ENCODE measurements at regions not wholly inside any gene's neighbourhood (a gene's known extent, or its start where the extent isn't known, plus 50 kb on each side); places are given as distances from the start of the nearest gene placed in this dataset.
A peak's percentile ranks its signal among the peaks of the same experiment; 100 is the strongest.

- ATAC-seq (ENCODE audit: low read depth in 2 of 2), result no peak
- no peak for DNase-seq
- Mint-ChIP-seq H3K4me3 (no peak overlapping the region), H3K27ac (no peak overlapping the region), H3K4me1 (no peaks in the 10 kb centered on the region), H3K9me3 (peaks cover 0 to 3% (median 0%) of the 10 kb centered on the region in 7 donors), H3K27me3 (no peaks in the 10 kb centered on the region), H3K36me3 (no peaks in the 10 kb centered on the region)
These were observed 1606.3 kb downstream of the SUCLG1 start for GRCh38 chr2:82852787-82853186.

DNA sequence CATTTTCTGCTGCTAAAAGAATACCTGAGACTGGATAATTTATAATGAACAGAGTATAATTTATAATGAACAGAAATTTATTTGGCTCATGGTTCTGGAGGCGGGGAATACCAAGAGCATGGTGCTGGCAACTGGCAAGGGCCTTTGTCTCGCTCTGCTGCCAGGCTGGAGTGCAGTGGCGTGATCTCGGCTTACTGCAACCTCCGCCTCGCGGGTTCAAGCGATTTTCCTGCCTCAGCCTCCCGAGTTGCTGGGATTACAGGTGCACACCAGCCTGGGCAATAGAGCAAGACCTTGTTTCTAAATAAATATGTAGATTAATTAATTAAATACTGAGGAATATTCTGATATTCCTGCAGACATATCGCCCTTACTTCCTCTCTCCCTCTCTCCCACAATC, 1610.8 kb downstream of the SUCLG1 start:
- no peaks in the 10 kb centered on the region for H3K36me3 Mint-ChIP-seq
- no peak overlapping the region for H3K27ac Mint-ChIP-seq
- H3K4me3 Mint-ChIP-seq, result no peak overlapping the region
- DNase-seq, result no peak
- no peaks in the 10 kb centered on the region for H3K27me3 Mint-ChIP-seq
- ATAC-seq (ENCODE audit: low read depth in 2 of 2), result no peak
- H3K9me3 Mint-ChIP-seq, result peaks cover 0 to 6% (median 1%) of the 10 kb centered on the region in 7 donors
- no peaks in the 10 kb centered on the region for H3K4me1 Mint-ChIP-seq

DNA sequence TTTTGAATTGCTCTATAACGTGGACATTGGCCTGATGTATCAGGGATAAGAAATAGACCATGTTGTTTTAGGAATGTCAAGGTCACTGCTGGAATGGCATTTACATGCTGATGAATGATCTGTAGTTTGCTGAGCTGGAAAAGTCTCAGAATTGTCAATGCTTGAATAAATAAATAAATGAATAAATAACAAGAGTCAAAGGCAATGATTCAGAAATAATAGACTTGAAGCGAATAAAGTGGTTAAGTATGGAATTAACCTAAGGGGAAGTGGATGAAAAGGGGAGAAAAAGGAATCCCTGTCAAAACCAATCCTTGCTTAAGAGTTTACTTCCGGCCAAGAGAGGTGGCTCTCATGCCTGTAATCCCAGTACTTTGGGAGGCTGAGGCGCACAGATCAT, 1620.0 kb downstream of the SUCLG1 start:
- peaks cover 0 to 6% (median 0%) of the 10 kb centered on the region in 7 donors for H3K9me3 Mint-ChIP-seq

GRCh38 chr2:82837588-82838304, 1621.3 kb downstream of the SUCLG1 start:
- Mint-ChIP-seq H3K9me3 (peaks cover 0 to 8% (median 3%) of the 10 kb centered on the region in 7 donors), H3K4me1 (no peaks in the 10 kb centered on the region), H3K36me3 (no peaks in the 10 kb centered on the region), H3K27ac (peak overlapping the region in 1 of 6 donors; percentile 77), H3K27me3 (no peaks in the 10 kb centered on the region), H3K4me3 (no peak overlapping the region)
- ATAC-seq (ENCODE audit: low read depth in 2 of 2), result no peak
- no peak for DNase-seq

More for the DNA sequence above, 1620.0 kb downstream of the SUCLG1 start:
- no peak overlapping the region for H3K27ac Mint-ChIP-seq
- ATAC-seq (ENCODE audit: low read depth in 2 of 2), result no peak
- no peaks in the 10 kb centered on the region for H3K27me3 Mint-ChIP-seq
- DNase-seq, result no peak
- no peaks in the 10 kb centered on the region for H3K4me1 Mint-ChIP-seq
- no peak overlapping the region for H3K4me3 Mint-ChIP-seq
- no peaks in the 10 kb centered on the region for H3K36me3 Mint-ChIP-seq

- Mint-ChIP-seq H3K9me3 (peaks cover 0 to 5% (median 3%) of the 10 kb centered on the region in 7 donors), H3K27me3 (no peaks in the 10 kb centered on the region), H3K27ac (no peak overlapping the region), H3K4me1 (no peaks in the 10 kb centered on the region), H3K36me3 (no peaks in the 10 kb centered on the region), H3K4me3 (no peak overlapping the region)
- DNase-seq, result no peak
- ATAC-seq (ENCODE audit: low read depth in 2 of 2), result no peak
These were observed 1624.2 kb downstream of the SUCLG1 start for GRCh38 chr2:82834893-82835292.

DNA sequence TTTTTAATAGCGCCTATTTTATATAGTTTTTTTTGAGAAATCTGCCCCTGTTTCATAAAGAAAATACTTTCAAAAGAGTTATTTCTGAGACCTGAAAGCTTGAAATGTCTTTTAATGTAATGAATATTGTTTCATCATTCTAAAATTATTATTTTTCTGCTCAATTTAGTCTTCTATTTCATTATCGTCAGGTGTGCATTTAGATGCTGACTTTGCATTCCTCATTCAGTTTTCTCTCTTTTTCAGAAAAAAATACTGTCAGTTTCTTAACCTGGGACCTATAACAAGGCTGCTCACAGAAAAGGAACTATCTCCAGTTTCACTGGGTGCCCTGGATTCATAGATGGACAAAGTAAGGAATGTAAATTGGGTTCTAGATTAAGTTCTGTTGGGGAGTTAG, 1631.7 kb downstream of the SUCLG1 start:
- Mint-ChIP-seq H3K4me3 (no peak overlapping the region), H3K27me3 (no peaks in the 10 kb centered on the region), H3K9me3 (peaks cover 0 to 11% (median 3%) of the 10 kb centered on the region in 7 donors), H3K27ac (no peak overlapping the region), H3K4me1 (no peaks in the 10 kb centered on the region), H3K36me3 (no peaks in the 10 kb centered on the region)
- no peak for ATAC-seq (ENCODE audit: low read depth in 2 of 2)
- no peak for DNase-seq

GRCh38 chr2:82826437-82826836, 1632.6 kb downstream of the SUCLG1 start:
- H3K36me3 Mint-ChIP-seq, result no peaks in the 10 kb centered on the region
- no peak overlapping the region for H3K4me3 Mint-ChIP-seq

GRCh38 chr2:82825410-82826090, 1633.5 kb downstream of the SUCLG1 start:
- peaks cover 0 to 11% (median 3%) of the 10 kb centered on the region in 7 donors for H3K9me3 Mint-ChIP-seq
- no peaks in the 10 kb centered on the region for H3K36me3 Mint-ChIP-seq
- ATAC-seq (ENCODE audit: low read depth in 2 of 2) (no peak), DNase-seq (no peak)
- H3K27me3 Mint-ChIP-seq, result no peaks in the 10 kb centered on the region
- H3K4me3 Mint-ChIP-seq, result no peak overlapping the region
- H3K27ac Mint-ChIP-seq, result no peak overlapping the region
- H3K4me1 Mint-ChIP-seq, result no peaks in the 10 kb centered on the region

More at GRCh38 chr2:82826437-82826836, 1632.6 kb downstream of the SUCLG1 start:
- Mint-ChIP-seq H3K9me3 (peaks cover 0 to 11% (median 3%) of the 10 kb centered on the region in 7 donors), H3K27me3 (no peaks in the 10 kb centered on the region), H3K4me1 (no peaks in the 10 kb centered on the region), H3K27ac (no peak overlapping the region)
- DNase-seq (no peak), ATAC-seq (ENCODE audit: low read depth in 2 of 2) (no peak)

- H3K27me3 Mint-ChIP-seq, result no peaks in the 10 kb centered on the region
- H3K4me3 Mint-ChIP-seq, result no peak overlapping the region
- no peak for ATAC-seq (ENCODE audit: low read depth in 2 of 2)
- DNase-seq, result no peak
- no peaks in the 10 kb centered on the region for H3K4me1 Mint-ChIP-seq
- H3K36me3 Mint-ChIP-seq, result no peaks in the 10 kb centered on the region
- peaks cover 0 to 11% (median 3%) of the 10 kb centered on the region in 7 donors for H3K9me3 Mint-ChIP-seq
- H3K27ac Mint-ChIP-seq, result no peak overlapping the region
These were observed 1635.2 kb downstream of the SUCLG1 start for GRCh38 chr2:82823892-82824291.

GRCh38 chr2:82819951-82820350, 1639.1 kb downstream of the SUCLG1 start:
- ATAC-seq (ENCODE audit: low read depth in 2 of 2) (no peak), DNase-seq (no peak)
- no peaks in the 10 kb centered on the region for H3K4me1 Mint-ChIP-seq
- peaks cover 0 to 4% (median 0%) of the 10 kb centered on the region in 7 donors for H3K9me3 Mint-ChIP-seq
- H3K4me3 Mint-ChIP-seq, result no peak overlapping the region
- H3K27ac Mint-ChIP-seq, result no peak overlapping the region
- no peaks in the 10 kb centered on the region for H3K36me3 Mint-ChIP-seq
- H3K27me3 Mint-ChIP-seq, result no peaks in the 10 kb centered on the region

DNA sequence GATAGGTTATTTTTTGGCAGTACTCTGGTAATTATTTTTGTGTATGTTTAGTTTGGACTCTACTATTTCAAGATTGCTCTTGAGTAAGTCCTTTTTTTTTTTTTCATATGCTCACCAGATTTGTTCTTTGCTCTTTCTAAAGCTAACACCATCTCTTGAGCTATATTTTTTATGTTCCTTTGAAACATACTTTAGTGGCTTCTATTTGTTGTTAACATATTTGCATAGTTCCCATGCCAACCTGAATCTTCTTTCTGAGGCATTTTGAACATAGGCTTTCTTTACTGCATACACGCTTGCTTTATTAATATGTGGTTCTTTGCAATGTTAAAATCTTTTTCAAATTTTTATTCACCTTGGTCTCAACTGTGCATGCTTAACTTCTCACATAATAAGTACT, 1644.9 kb downstream of the SUCLG1 start:
- no peaks in the 10 kb centered on the region for H3K36me3 Mint-ChIP-seq
- H3K4me1 Mint-ChIP-seq, result no peaks in the 10 kb centered on the region
- peaks cover 0 to 2% (median 0%) of the 10 kb centered on the region in 7 donors for H3K9me3 Mint-ChIP-seq
- DNase-seq (no peak), ATAC-seq (ENCODE audit: low read depth in 2 of 2) (no peak)
- H3K27me3 Mint-ChIP-seq, result no peaks in the 10 kb centered on the region
- H3K27ac Mint-ChIP-seq, result no peak overlapping the region
- H3K4me3 Mint-ChIP-seq, result no peak overlapping the region

DNA sequence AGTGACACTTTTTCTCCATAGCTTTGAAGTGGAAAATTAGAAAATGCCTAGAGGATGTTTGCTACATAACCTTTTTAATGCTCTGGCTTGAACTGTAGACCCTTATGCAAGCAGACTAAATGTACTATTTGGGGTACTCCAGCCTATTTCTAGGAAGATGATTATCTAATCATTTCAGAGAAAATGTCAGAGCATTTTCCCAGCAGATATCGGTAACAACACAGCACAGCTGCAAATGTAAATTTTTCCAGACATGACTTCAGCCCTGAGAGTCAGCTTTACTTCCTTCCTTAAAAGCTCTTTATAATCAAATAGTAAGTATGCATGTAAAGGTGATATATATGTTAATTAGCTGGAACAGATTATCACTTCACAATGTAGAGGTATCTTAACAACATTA, 1647.1 kb downstream of the SUCLG1 start:
- Mint-ChIP-seq H3K36me3 (no peaks in the 10 kb centered on the region), H3K4me3 (no peak overlapping the region), H3K9me3 (peaks cover 0 to 5% (median 2%) of the 10 kb centered on the region in 7 donors), H3K27ac (no peak overlapping the region), H3K27me3 (no peaks in the 10 kb centered on the region), H3K4me1 (no peaks in the 10 kb centered on the region)
- no peak for DNase-seq
- ATAC-seq (ENCODE audit: low read depth in 2 of 2), result no peak

- ATAC-seq (ENCODE audit: low read depth in 2 of 2), result no peak
- H3K27ac Mint-ChIP-seq, result no peak overlapping the region
- H3K27me3 Mint-ChIP-seq, result no peaks in the 10 kb centered on the region
- peaks cover 0 to 9% of the 10 kb centered on the region in 2 donors for H3K36me3 Mint-ChIP-seq
- no peak for DNase-seq
- peaks cover 14 to 40% (median 25%) of the 10 kb centered on the region in 7 donors for H3K9me3 Mint-ChIP-seq
- H3K4me3 Mint-ChIP-seq, result no peak overlapping the region
- H3K4me1 Mint-ChIP-seq, result no peaks in the 10 kb centered on the region
These were observed 1655.8 kb downstream of the SUCLG1 start for GRCh38 chr2:82803307-82803706.

DNA sequence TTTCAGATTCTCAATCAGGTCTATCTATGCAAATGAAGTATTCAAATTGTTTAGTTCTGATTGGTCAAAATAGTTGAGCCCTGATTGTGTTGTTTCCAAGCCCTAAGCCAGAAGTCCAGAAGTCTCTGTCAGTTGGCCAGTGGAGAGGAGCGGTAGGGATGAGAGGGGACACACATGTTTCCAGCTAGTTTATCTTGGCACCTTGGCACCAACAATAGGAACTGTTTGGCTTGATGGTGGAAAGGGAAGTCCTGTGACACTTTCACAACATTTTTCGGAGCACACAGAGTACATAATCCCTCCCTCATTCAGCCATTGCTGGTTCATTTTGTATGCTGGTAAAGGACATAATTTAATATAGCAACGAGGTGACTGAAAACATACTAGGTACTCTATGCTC, 1661.6 kb downstream of the SUCLG1 start:
- Mint-ChIP-seq H3K27ac (no peak overlapping the region), H3K9me3 (peaks cover 0 to 14% (median 2%) of the 10 kb centered on the region in 7 donors), H3K4me1 (no peaks in the 10 kb centered on the region), H3K36me3 (no peaks in the 10 kb centered on the region), H3K27me3 (no peaks in the 10 kb centered on the region), H3K4me3 (no peak overlapping the region)
- DNase-seq, result no peak
- ATAC-seq (ENCODE audit: low read depth in 2 of 2), result no peak

All from naive B cell (primary cell).